IMR-90 (cell line): ENCODE measurements at regions not wholly inside any gene's neighbourhood (a gene's known extent, or its start where the extent isn't known, plus 50 kb on each side); places are given as distances from the start of the nearest gene placed in this dataset.

Experiments
- ATAC-seq: fragments of 200-7000 bp; cut with Tn5 transposase; 2 replicates; pipeline ENCODE4 v1.9.1; 2020; ENCODE audit warnings: low read depth, mild to moderate bottlenecking, moderate library complexity
- BruUV-seq: library from RNA; stranded (reverse); fragments of 400-500 nt; replicated peaks from 2 replicates; lab custom pipeline; 2021; lab: Mats Ljungman, UMichigan
- CTCF ChIA-PET: fragments of 300-600 bp; formaldehyde crosslinking; extraction: SDS; loops from one replicate; lab custom pipeline; 2021; ENCODE audit warnings: antibody characterized with exemption; lab: Yijun Ruan, JAX
- POLR2A ChIA-PET: fragments of 300-600 bp; sonication (Branson Sonifier 250); formaldehyde crosslinking; loops from one replicate; lab custom pipeline; 2022; ENCODE audit warnings: antibody characterized with exemption; ENCODE audit not compliant: unreplicated experiment; lab: Charles Lee
- DNase-seq: peaks from one replicate; pipeline ENCODE4 v3.0.0; 2013
- H2AFZ ChIP-seq: replicated peaks from 2 replicates; pipeline ENCODE3; 2013; ENCODE audit warnings: low read length, mild to moderate bottlenecking; ENCODE audit not compliant: poor library complexity
- H2AK5ac ChIP-seq: 2 replicates; pipeline ENCODE4 v1.6.1; 2013; ENCODE audit warnings: low read depth, low read length, inconsistent platforms
- H2AK9ac ChIP-seq: replicated peaks from 2 replicates; pipeline ENCODE3; 2013; ENCODE audit warnings: mild to moderate bottlenecking, low read depth, low read length, moderate library complexity; ENCODE audit not compliant: poor library complexity
- H2BK120ac ChIP-seq: 2 replicates; pipeline ENCODE4 v1.6.1; 2013; ENCODE audit warnings: low read depth, low read length, inconsistent platforms
- H2BK15ac ChIP-seq: 3 replicates; pipeline ENCODE4 v1.6.1; 2013; ENCODE audit warnings: low read depth, low read length, inconsistent platforms
- H2BK20ac ChIP-seq: 2 replicates; pipeline ENCODE4 v1.6.1; 2013; ENCODE audit warnings: low read depth, mild to moderate bottlenecking, inconsistent platforms, low read length, moderate library complexity
- H2BK5ac ChIP-seq: 2 replicates; pipeline ENCODE4 v1.6.1; 2013; ENCODE audit warnings: mild to moderate bottlenecking, low read depth, low read length, inconsistent platforms; ENCODE audit not compliant: poor library complexity, severe bottlenecking
- H3K14ac ChIP-seq: replicated peaks from 2 replicates; pipeline ENCODE4 v1.6.1; 2013; ENCODE audit warnings: low read depth, low read length, inconsistent platforms
- H3K18ac ChIP-seq: 2 replicates; pipeline ENCODE4 v1.6.1; 2013; ENCODE audit warnings: low read depth, low read length, control low read depth
- H3K23ac ChIP-seq: 2 replicates; pipeline ENCODE4 v1.6.1; 2013; ENCODE audit warnings: low read depth, low read length, inconsistent platforms
- H3K27ac ChIP-seq: 2 replicates; pipeline ENCODE4 v1.5.1; 2013; ENCODE audit warnings: mild to moderate bottlenecking, control low read depth, low read length; ENCODE audit not compliant: insufficient read depth
- H3K27me3 ChIP-seq: 2 replicates; pipeline ENCODE4 v1.6.1; 2013; ENCODE audit warnings: low read length; ENCODE audit not compliant: control insufficient read depth, insufficient read depth
- H3K36me3 ChIP-seq: 2 replicates; pipeline ENCODE4 v1.6.1; 2013; ENCODE audit warnings: low read length, mixed read lengths; ENCODE audit not compliant: control insufficient read depth, insufficient read depth
- H3K4ac ChIP-seq: 2 replicates; pipeline ENCODE4 v1.6.1; 2013; ENCODE audit warnings: low read depth, low read length, inconsistent platforms
- H3K4me1 ChIP-seq: 2 replicates; pipeline ENCODE4 v1.6.1; 2013; ENCODE audit warnings: low read length, mixed read lengths; ENCODE audit not compliant: control insufficient read depth, insufficient read depth
- H3K4me2 ChIP-seq: 2 replicates; pipeline ENCODE4 v1.6.1; 2013; ENCODE audit warnings: low read depth, mild to moderate bottlenecking, control low read depth, low read length, moderate library complexity
- H3K4me3 ChIP-seq: 2 replicates; pipeline ENCODE4 v1.5.1; 2013; ENCODE audit warnings: low read depth, mild to moderate bottlenecking, control low read depth, low read length, moderate library complexity; ENCODE audit not compliant: insufficient read depth
- H3K56ac ChIP-seq: 2 replicates; pipeline ENCODE4 v1.6.1; 2013; ENCODE audit warnings: low read length, inconsistent platforms; ENCODE audit not compliant: insufficient read depth; ENCODE audit errors: extremely low read depth
- H3K79me1 ChIP-seq, 2 experiments: 2 replicates each; pipeline ENCODE4 v1.6.1; 2013; ENCODE audit warnings: low read length in 2 of 2, inconsistent platforms in 1 of 2, low read depth in 1 of 2
- H3K9ac ChIP-seq: 2 replicates; pipeline ENCODE4 v1.6.1; 2013; ENCODE audit warnings: low read depth, low read length, control low read depth
- H3K9me1 ChIP-seq: 2 replicates; pipeline ENCODE4 v1.6.1; 2013; ENCODE audit warnings: low read length, inconsistent platforms; ENCODE audit not compliant: insufficient read depth
- H3K9me3 ChIP-seq: 2 replicates; pipeline ENCODE4 v1.6.1; 2013; ENCODE audit warnings: low read length; ENCODE audit not compliant: control insufficient read depth, insufficient read depth
- H4K20me1 ChIP-seq: 2 replicates; pipeline ENCODE4 v1.6.1; 2013; ENCODE audit warnings: low read length, inconsistent platforms; ENCODE audit not compliant: insufficient read depth
- H4K5ac ChIP-seq: 2 replicates; pipeline ENCODE4 v1.6.1; 2013; ENCODE audit warnings: mild to moderate bottlenecking, low read depth, low read length, control low read depth
- H4K8ac ChIP-seq, 2 experiments: 2 replicates each; pipeline ENCODE4 v1.6.1; 2013; ENCODE audit warnings: low read depth in 2 of 2, low read length in 2 of 2, control low read depth in 1 of 2, inconsistent platforms in 1 of 2
- H4K91ac ChIP-seq: 2 replicates; pipeline ENCODE4 v1.6.1; 2013; ENCODE audit warnings: low read depth, low read length, inconsistent platforms; ENCODE audit not compliant: insufficient read depth
- BHLHE40 ChIP-seq: fragments of 150-350 bp; IDR thresholded peaks from 2 replicates; pipeline ENCODE4 v1.6.1; 2016; ENCODE audit warnings: mild to moderate bottlenecking, low read depth, low read length
- CEBPB ChIP-seq: IDR thresholded peaks from 2 replicates; pipeline ENCODE4 v1.6.1; 2012; ENCODE audit warnings: low read depth, low read length, improper control_type of control experiment
- CHD1 ChIP-seq: IDR thresholded peaks from 2 replicates; pipeline ENCODE4 v1.6.1; 2012; ENCODE audit warnings: low read depth, low read length, improper control_type of control experiment
- FOS ChIP-seq: fragments of 150-350 bp; IDR thresholded peaks from 2 replicates; pipeline ENCODE4 v1.6.1; 2016; ENCODE audit warnings: low read depth, low read length
- MAFK ChIP-seq: IDR thresholded peaks from 2 replicates; pipeline ENCODE4 v1.6.1; 2012; ENCODE audit warnings: low read depth, low read length, improper control_type of control experiment
- MAZ ChIP-seq: IDR thresholded peaks from 2 replicates; pipeline ENCODE4 v1.6.1; 2012; ENCODE audit warnings: low read depth, mild to moderate bottlenecking, low read length, improper control_type of control experiment, moderate library complexity, borderline replicate concordance
- MXI1 ChIP-seq: IDR thresholded peaks from 2 replicates; pipeline ENCODE4 v1.6.1; 2012; ENCODE audit warnings: low read depth, mild to moderate bottlenecking, low read length, moderate library complexity, borderline replicate concordance
- NFE2L2 ChIP-seq: fragments of 150-350 bp; IDR thresholded peaks from 2 replicates; pipeline ENCODE4 v1.6.1; 2016; ENCODE audit warnings: low read depth, mild to moderate bottlenecking, low read length
- POLR2A ChIP-seq: IDR thresholded peaks from 2 replicates; pipeline ENCODE4 v1.6.1; 2012; ENCODE audit warnings: mild to moderate bottlenecking, low read depth, low read length
- RAD21 ChIP-seq: IDR thresholded peaks from 2 replicates; pipeline ENCODE4 v1.6.1; 2012; ENCODE audit warnings: low read length, improper control_type of control experiment
- RCOR1 ChIP-seq: IDR thresholded peaks from 2 replicates; pipeline ENCODE4 v1.6.1; 2012; ENCODE audit warnings: mild to moderate bottlenecking, low read length, improper control_type of control experiment; ENCODE audit not compliant: insufficient replicate concordance
- RFX5 ChIP-seq: IDR thresholded peaks from 2 replicates; pipeline ENCODE4 v1.8.0; 2012; ENCODE audit warnings: low read depth, mild to moderate bottlenecking, low read length, moderate library complexity
- SMC3 ChIP-seq: fragments of 150-350 bp; IDR thresholded peaks from 2 replicates; pipeline ENCODE4 v1.6.1; 2016; ENCODE audit warnings: low read depth, mild to moderate bottlenecking, antibody characterized with exemption, low read length, moderate library complexity
- WGBS, 2 experiments: methylation state at CpG; one replicate each; pipeline versions ENCODE4 v1.1.5 to v1.1.7; 2013; ENCODE audit warnings: missing lambda C conversion rate in 2 of 2; ENCODE audit not compliant: insufficient read length in 1 of 2; ENCODE audit errors: extremely low coverage in 2 of 2; 5-methylcytosine and 5-hydroxymethylcytosine counted together
- dilution Hi-C: fragments of 300-500 bp; cut with HindIII; formaldehyde crosslinking; loops from one replicate; pipeline ENCODE4 v1.14.3; 2018; ENCODE audit warnings: low sequenced_read_pairs; ENCODE audit not compliant: unreplicated experiment
- in situ Hi-C: fragments of 300-500 bp; cut with MboI; formaldehyde crosslinking; loops from 3 replicates; pipeline ENCODE4 v1.14.3; 2019; ENCODE audit warnings: low sequenced_read_pairs, inconsistent platforms, mixed read lengths
- intact Hi-C: fragments of 100-400 bp; cut with micrococcal nuclease; formaldehyde crosslinking; loops from 2 replicates; pipeline ENCODE4 v1.10.0; 2022
- TF ChIP-seq, protein P1 (sequence below): fragments of 150-350 bp; IDR thresholded peaks from 2 replicates; pipeline ENCODE4 v1.6.1; 2016; ENCODE audit warnings: low read depth, mild to moderate bottlenecking, low read length, moderate library complexity, borderline replicate concordance
- TF ChIP-seq, protein P2 (sequence below): conservative IDR thresholded peaks from 2 replicates; pipeline ENCODE4 v1.5.1; 2012; ENCODE audit warnings: mild to moderate bottlenecking, low read depth, low read length, improper control_type of control experiment
- TF ChIP-seq, protein P3 (sequence below): fragments of 150-350 bp; IDR thresholded peaks from 2 replicates; pipeline ENCODE4 v1.6.1; 2017; ENCODE audit warnings: mild to moderate bottlenecking, antibody characterized with exemption, low read length, low read depth

DNA sequence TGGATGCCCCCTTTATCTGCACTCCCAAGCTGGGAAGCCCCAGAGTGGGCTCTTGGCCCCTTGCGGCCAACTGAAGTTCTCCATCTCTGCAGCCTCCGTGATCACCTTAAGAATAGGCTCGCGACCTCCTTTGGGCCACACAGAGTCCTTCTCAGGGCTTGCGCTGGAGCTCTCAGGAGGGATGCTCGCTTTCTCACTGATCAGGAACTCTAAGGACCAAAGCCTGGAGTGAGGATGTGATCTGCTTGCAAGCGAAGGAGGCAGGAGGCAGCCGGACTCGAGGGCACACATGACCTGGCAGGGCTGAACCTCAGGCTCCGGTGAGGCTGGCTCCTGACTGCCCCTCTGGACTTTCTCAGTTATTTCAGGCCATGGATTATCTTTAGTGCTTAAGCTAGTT is 192.1 kb upstream of the MKI67 start:
- Histone ChIP-seq H3K4me2 (no peak overlapping the region), H2AK9ac (no peak overlapping the region), H3K14ac (no peak overlapping the region), H3K27ac (no peak overlapping the region), H4K91ac (no peak overlapping the region), H3K79me1 (no peaks in the 10 kb centered on the region), H3K9me1 (no peaks in the 10 kb centered on the region), H3K23ac (no peak overlapping the region), H2BK20ac (no peak overlapping the region), H2AK5ac (no peak overlapping the region), H4K8ac (no peak overlapping the region), H2AFZ (no peak overlapping the region), H3K4me3 (no peak overlapping the region), H2BK5ac (no peak overlapping the region), H3K4ac (no peak overlapping the region), H4K5ac (no peak overlapping the region), H3K56ac (no peak overlapping the region), H3K4me1 (no peaks in the 10 kb centered on the region), H2BK15ac (no peak overlapping the region), H3K36me3 (no peaks in the 10 kb centered on the region), H3K9me3 (peaks cover 35% of the 10 kb centered on the region), H3K9ac (no peak overlapping the region), H2BK120ac (no peak overlapping the region), H3K27me3 (no peaks in the 10 kb centered on the region), H4K20me1 (no peaks in the 10 kb centered on the region), H3K18ac (no peak overlapping the region)
- TF ChIP-seq RFX5 (no peak), MAZ (no peak), POLR2A (no peak), RCOR1 (no peak), SMC3 (no peak), RAD21 (no peak), NFE2L2 (no peak), CEBPB (no peak), FOS (no peak), MAFK (no peak), BHLHE40 (no peak), MXI1 (no peak), CHD1 (no peak)
- TF ChIP-seq, protein P1, sequence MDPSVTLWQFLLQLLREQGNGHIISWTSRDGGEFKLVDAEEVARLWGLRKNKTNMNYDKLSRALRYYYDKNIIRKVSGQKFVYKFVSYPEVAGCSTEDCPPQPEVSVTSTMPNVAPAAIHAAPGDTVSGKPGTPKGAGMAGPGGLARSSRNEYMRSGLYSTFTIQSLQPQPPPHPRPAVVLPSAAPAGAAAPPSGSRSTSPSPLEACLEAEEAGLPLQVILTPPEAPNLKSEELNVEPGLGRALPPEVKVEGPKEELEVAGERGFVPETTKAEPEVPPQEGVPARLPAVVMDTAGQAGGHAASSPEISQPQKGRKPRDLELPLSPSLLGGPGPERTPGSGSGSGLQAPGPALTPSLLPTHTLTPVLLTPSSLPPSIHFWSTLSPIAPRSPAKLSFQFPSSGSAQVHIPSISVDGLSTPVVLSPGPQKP = no peak
- TF ChIP-seq, protein P2, sequence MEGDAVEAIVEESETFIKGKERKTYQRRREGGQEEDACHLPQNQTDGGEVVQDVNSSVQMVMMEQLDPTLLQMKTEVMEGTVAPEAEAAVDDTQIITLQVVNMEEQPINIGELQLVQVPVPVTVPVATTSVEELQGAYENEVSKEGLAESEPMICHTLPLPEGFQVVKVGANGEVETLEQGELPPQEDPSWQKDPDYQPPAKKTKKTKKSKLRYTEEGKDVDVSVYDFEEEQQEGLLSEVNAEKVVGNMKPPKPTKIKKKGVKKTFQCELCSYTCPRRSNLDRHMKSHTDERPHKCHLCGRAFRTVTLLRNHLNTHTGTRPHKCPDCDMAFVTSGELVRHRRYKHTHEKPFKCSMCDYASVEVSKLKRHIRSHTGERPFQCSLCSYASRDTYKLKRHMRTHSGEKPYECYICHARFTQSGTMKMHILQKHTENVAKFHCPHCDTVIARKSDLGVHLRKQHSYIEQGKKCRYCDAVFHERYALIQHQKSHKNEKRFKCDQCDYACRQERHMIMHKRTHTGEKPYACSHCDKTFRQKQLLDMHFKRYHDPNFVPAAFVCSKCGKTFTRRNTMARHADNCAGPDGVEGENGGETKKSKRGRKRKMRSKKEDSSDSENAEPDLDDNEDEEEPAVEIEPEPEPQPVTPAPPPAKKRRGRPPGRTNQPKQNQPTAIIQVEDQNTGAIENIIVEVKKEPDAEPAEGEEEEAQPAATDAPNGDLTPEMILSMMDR = no peak
- TF ChIP-seq, protein P3, sequence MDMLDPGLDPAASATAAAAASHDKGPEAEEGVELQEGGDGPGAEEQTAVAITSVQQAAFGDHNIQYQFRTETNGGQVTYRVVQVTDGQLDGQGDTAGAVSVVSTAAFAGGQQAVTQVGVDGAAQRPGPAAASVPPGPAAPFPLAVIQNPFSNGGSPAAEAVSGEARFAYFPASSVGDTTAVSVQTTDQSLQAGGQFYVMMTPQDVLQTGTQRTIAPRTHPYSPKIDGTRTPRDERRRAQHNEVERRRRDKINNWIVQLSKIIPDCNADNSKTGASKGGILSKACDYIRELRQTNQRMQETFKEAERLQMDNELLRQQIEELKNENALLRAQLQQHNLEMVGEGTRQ = no peak
- BruUV-seq = no TSS peak
- no peak for DNase-seq
- no peak for ATAC-seq
- in situ Hi-C loops (no loop called here), dilution Hi-C loops (no loop called here), intact Hi-C loops (no loop called here)
- CTCF ChIA-PET = no interaction called here
- POLR2A ChIA-PET = no interaction called here
- no CpG with 5 or more reads among the region's 10 CpGs for WGBS, 2 experiments
